ENCODE measurements at regions not wholly inside any gene's neighbourhood (a gene's known extent, or its start where the extent isn't known, plus 50 kb on each side); places are given as distances from the start of the nearest gene placed in this dataset.
A peak's percentile ranks its signal among the peaks of the same experiment; 100 is the strongest.

DNA sequence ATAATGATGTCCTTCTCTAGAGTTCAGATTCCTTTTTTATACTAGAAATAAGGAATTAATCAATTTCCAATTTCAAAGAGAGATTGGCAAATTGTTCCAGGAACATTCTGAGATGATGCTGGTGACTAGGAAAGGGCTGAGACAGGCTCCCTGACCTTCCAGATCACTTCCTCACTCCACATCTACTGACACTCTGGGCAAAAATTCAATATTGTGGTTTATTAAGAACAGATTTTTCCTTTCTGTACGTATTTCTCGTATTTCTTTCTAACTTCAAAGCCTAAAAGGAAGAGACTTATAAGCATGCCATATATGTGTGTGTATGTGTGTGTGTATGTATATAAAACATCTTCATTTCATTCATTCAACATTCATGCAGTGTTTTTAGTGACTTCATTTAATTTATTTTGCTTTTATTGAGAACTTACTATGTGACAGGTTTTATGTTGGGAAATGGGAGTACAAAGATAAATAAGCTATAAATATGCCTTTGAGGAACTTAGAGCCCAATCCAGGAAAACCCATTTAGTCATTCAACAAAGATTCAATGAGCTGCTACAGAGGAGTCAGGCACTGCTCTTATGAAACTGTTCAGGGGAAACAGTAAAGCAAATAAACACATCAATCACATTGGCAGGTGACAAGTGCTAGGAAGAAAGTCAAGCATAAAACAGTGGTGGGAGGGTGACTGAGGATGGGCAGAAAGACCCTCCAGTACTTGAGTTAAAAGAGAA is 137.9 kb downstream of the RDH14 start:
- Mint-ChIP-seq H3K4me3 (no peak overlapping the region), H3K27ac (peak overlapping the region in 2 of 3 experiments; percentile 10 to 65), H3K27me3 (ENCODE audit: low read depth) (no peaks in the 10 kb centered on the region), H3K9me3 (no peaks in the 10 kb centered on the region), H3K4me1 (peaks cover 13% of the 10 kb centered on the region), H3K36me3 (ENCODE audit: low read depth) (no peaks in the 10 kb centered on the region)
- TF ChIP-seq, protein P1, sequence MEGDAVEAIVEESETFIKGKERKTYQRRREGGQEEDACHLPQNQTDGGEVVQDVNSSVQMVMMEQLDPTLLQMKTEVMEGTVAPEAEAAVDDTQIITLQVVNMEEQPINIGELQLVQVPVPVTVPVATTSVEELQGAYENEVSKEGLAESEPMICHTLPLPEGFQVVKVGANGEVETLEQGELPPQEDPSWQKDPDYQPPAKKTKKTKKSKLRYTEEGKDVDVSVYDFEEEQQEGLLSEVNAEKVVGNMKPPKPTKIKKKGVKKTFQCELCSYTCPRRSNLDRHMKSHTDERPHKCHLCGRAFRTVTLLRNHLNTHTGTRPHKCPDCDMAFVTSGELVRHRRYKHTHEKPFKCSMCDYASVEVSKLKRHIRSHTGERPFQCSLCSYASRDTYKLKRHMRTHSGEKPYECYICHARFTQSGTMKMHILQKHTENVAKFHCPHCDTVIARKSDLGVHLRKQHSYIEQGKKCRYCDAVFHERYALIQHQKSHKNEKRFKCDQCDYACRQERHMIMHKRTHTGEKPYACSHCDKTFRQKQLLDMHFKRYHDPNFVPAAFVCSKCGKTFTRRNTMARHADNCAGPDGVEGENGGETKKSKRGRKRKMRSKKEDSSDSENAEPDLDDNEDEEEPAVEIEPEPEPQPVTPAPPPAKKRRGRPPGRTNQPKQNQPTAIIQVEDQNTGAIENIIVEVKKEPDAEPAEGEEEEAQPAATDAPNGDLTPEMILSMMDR (IDR thresholded peaks at IDR 0.05; ENCODE audit: unreplicated experiment in 3 of 3), result no peak

DNA sequence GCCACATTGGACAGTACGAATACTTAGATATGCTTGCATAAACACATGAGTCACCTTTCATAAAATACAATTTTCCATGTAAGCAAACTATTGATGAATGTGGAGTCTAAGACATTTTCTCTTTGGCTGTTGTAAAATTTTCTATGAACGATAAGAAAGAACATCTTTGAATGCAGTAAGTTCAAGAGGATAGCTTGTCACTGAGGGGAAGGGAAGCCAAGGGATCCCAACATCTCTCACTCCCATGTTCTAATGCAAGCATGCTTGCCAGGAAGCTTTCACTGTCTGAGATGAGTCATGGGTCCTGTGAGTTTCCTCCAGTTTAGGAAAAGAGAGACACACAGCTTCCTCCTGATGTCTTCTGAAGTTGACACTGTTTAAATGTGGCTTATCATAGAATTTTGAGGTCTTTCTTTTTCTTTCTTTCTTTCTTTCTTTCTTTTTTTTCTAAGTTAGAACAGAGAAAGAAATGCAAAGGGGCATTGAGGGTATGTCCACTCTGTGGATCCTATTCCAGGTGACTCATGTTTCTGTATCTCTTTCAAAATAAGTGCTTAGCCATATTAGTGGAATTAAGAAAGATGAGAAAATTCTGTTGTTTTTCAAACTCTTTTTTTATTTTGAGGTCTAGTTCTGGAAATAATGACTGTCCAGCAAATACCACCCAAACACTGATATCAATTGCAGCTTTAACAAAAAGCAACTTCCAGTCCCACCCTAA is 146.6 kb downstream of the RDH14 start:
- Mint-ChIP-seq H3K36me3 (ENCODE audit: low read depth) (no peaks in the 10 kb centered on the region), H3K4me3 (no peak overlapping the region), H3K9me3 (no peaks in the 10 kb centered on the region), H3K4me1 (peaks cover 14% of the 10 kb centered on the region), H3K27ac (peak overlapping the region in 2 of 3 experiments; percentile 14 to 76), H3K27me3 (ENCODE audit: low read depth) (no peaks in the 10 kb centered on the region)
- TF ChIP-seq, protein P1 (IDR thresholded peaks at IDR 0.05; ENCODE audit: unreplicated experiment in 3 of 3), result no peak

DNA sequence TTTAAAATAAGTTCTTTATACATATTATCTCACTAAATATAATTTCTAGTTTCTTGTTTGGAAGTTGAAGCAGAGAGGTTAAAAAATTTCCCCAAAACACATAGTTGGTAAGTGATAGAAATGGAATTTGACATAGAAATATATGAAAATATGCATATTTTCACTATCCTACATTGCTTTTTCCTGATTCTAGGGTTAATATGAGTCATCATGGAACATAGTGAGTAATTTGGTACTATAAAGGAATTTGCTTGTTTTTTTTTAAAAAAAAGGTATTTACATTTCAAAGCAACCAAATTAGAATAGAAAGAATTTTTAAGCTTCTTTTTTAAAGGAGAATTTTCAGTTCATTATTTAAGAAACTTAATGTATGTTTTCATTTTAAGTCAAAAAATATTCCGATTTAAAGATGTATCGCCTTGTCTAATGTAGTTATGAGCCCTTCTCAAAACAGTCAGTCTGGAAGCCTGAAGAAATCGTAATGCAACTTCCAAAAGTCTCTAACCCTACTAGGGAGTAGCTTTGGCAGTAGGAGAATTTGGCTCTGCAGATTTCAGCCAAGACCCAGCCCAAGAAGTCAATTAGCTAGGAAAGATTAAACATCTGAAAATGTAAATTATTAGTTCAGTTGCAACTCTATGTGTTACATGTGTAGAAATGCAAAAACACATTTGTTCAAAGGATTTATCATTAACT is 147.3 kb downstream of the RDH14 start:
- H3K4me1 Mint-ChIP-seq, result peaks cover 14% of the 10 kb centered on the region
- H3K27ac Mint-ChIP-seq, result peak overlapping the region in 2 of 3 experiments; percentile 12 to 76
- no peak overlapping the region for H3K4me3 Mint-ChIP-seq
- no peaks in the 10 kb centered on the region for H3K27me3 Mint-ChIP-seq (ENCODE audit: low read depth)
- H3K36me3 Mint-ChIP-seq (ENCODE audit: low read depth), result no peaks in the 10 kb centered on the region
- H3K9me3 Mint-ChIP-seq, result no peaks in the 10 kb centered on the region
- TF ChIP-seq, protein P1 (IDR thresholded peaks at IDR 0.05; ENCODE audit: unreplicated experiment in 3 of 3), result no peak

DNA sequence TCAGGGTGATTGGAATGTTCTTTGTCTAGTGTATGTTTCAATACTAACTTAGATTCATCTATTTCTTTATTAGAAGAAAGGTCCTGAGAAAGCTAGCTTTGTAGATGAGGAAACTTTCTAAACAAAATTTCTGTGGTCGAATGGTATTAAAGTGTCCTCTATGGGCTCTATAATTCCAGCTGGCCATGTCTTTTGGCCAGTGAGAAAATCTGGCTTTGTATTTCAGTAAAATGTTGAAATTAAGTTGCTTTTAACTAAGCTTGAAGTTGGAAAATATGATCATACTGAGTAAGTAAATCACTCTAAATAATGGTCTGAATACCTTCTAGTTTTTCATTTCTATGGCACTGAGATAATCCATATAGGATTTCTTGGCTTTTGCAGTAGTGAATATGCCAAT is 148.8 kb downstream of the RDH14 start:
- Mint-ChIP-seq H3K9me3 (no peaks in the 10 kb centered on the region), H3K36me3 (ENCODE audit: low read depth) (no peaks in the 10 kb centered on the region), H3K4me3 (no peak overlapping the region), H3K4me1 (peaks cover 14% of the 10 kb centered on the region), H3K27me3 (ENCODE audit: low read depth) (no peaks in the 10 kb centered on the region), H3K27ac (no peak overlapping the region)
- TF ChIP-seq, protein P1 (IDR thresholded peaks at IDR 0.05; ENCODE audit: unreplicated experiment in 3 of 3), result no peak

DNA sequence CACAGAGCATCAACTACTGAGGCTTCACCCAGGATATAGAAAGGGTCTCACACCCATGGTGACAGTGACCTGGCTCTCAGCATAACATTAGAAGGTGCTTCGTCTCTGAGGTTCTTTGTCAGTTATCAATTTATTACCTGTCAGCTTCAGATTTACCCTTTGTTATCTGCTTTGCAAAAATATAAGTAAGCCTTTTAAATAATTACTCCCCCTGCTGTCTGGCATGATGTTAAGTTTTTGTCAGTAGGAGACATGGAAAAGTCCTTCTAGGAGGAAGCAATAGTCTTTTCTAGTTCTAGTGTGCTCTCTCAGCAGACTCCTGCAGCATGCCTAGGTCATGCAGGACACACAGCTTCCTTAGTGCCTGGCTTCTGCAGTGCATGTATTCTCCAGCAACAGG is 149.9 kb downstream of the RDH14 start:
- no peaks in the 10 kb centered on the region for H3K36me3 Mint-ChIP-seq (ENCODE audit: low read depth)
- H3K4me3 Mint-ChIP-seq, result no peak overlapping the region
- H3K27me3 Mint-ChIP-seq (ENCODE audit: low read depth), result no peaks in the 10 kb centered on the region

More for the DNA sequence above, 149.9 kb downstream of the RDH14 start:
- peaks cover 19% of the 10 kb centered on the region for H3K4me1 Mint-ChIP-seq
- TF ChIP-seq, protein P1 (IDR thresholded peaks at IDR 0.05; ENCODE audit: unreplicated experiment in 3 of 3), result no peak
- H3K9me3 Mint-ChIP-seq, result no peaks in the 10 kb centered on the region
- H3K27ac Mint-ChIP-seq, result no peak overlapping the region
